Omental fat pad (tissue), 3 donors: ENCODE measurements at regions not wholly inside any gene's neighbourhood (a gene's known extent, or its start where the extent isn't known, plus 50 kb on each side); places are given as distances from the start of the nearest gene placed in this dataset.

ENCODE experiments used
- ATAC-seq: fragments of 150-250 bp; one replicate; pipeline ENCODE4 v1.9.1; 2016; ENCODE audit warnings: mild to moderate bottlenecking, moderate library complexity; ENCODE audit not compliant: low FRiP score
- DNase-seq: peaks from one replicate; pipeline ENCODE4 v3.0.0-alpha.2; 2019; ENCODE audit warnings: low spot score
- CTCF ChIP-seq, 3 donors: fragments of 450-650 bp; IDR thresholded peaks; one replicate each; pipeline ENCODE4 v1.5.1; 2016 to 2017; ENCODE audit warnings: antibody characterized with exemption in 3 of 3, mild to moderate bottlenecking in 3 of 3, moderate library complexity in 2 of 3

DNA sequence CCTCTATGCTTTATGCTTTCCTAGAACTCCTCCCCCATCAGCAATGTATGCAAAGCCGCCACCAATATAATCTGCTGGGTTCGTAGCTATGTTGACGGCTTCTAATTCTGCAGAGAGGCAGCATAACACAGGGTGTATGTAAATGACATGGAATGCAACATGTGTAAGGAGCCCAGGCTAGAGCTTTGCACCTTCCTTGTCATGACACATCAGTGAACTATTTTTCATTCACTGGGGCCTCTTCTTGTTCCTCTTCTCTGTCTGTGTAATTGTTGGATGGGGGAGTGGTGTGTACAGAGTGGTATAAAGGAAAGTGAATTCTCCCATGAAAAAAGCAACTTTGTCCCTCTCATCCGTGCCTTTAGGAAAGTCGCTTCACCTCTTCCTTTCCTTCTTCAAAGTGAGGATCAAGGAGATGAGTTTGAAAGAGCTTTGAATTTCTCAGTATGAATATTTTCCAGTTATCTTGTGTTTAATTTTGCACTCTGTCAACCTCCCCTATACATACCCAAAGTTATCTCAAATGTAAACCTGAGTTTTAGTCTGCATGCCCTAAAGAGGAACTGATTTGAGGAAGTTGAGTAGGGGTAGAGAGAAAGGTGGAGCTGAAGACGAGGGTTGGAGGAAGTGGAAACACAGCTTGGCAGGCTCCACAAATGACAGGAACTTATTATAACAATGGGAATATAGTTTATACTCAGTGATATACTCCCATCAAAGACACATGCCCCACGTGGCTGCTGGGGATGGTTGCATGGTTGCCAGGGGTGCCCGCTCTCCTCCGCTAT is 74.9 kb upstream of the ARL4C start:
- no peak for TF ChIP-seq CTCF (IDR thresholded peaks at IDR 0.05)
- DNase-seq (no peak), ATAC-seq (no peak)

DNA sequence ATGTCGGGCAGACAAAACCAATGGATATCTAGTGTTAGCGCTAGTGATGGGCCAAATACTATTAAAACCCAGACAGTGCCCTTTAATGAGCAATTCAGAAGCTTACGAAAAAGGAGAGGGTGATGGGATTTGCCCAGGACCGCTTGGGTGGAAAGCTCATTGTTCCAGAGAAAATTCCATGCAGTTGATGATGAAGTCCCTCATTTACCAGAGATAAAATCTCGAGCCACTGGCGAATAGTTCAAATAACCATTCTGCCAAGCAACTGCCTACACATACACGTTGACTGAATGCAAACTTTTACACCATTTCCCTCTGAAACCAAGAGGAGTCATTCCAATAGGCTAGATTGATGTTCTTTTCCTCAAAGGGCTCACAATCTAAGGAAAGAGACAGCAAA is 73.6 kb upstream of the ARL4C start:
- ATAC-seq (no peak), DNase-seq (no peak)
- no peak for TF ChIP-seq CTCF (IDR thresholded peaks at IDR 0.05)

DNA sequence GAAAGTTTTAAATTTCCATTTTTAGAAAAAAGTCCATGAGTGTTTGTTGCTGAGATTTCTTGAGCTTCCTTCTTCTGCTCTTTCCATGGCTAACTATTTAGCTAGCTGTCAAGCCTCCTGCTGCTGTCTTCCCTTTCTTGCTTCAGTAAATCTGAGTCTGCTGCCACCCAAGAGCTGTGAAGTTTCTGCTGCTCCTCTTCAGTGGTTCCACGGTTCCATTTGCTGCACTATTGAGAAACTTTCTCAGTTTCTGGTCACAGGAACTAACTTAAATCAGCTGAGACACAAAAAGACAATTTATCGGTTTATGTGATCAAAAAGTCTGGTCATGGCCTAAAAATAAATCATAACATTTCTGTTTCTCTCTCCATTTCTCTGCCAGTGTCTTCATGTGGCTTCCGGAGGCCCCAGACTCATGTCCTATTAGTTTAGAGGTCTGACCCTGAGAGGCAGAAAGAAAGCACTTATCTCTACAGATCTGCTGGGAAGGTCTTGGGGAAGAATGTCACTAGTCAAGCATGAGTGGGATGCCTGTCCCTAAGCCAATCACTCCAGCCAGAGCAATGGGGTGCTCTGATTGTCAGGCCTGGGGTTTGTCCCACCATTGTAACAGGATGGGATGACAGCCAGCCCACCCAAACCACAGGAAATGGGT is 73.0 kb upstream of the ARL4C start:
- DNase-seq (no peak), ATAC-seq (no peak)
- TF ChIP-seq CTCF (IDR thresholded peaks at IDR 0.05), result no peak

- ATAC-seq (no peak), DNase-seq (no peak)
- TF ChIP-seq CTCF (IDR thresholded peaks at IDR 0.05), result no peak
These were observed 69.7 kb upstream of the ARL4C start for GRCh38 chr2:234566622-234567021.

DNA sequence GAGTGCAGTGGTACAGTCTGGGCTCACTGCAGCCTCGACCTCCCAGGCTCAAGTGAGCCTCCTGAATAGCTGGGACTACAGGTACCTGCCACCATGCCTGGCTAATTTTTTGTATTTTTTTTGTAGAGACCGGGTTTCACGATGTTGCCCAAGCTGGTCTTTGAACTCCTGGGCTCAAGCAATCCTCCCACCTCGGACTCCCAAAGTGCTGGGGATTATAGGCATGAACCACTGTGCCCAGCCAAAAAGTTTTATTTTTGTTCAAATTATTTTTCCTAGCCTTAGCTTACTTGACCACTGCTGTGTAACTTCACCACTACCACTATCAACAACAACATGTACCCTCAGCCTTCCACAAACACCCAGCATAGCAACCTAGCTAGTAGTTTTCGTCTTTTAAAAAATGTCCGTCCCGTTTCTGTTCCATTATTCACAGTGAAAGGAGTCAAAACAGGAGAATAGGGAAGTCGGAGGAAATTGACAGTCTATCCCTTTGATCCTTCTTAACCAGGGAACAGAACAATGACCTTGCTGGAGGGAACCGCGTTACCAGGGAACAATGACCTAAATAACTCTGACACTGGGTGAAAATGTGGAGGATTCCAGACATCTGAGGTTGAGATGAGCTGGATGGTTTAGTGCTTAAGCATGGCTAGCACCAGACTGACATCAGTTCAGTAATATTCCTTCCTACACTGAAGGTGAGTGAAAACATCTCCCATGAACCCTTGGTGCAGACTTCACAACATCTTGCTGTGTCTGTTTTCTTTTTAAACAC is 69.2 kb upstream of the ARL4C start:
- TF ChIP-seq CTCF (IDR thresholded peaks at IDR 0.05), result no peak
- ATAC-seq (no peak), DNase-seq (no peak)

DNA sequence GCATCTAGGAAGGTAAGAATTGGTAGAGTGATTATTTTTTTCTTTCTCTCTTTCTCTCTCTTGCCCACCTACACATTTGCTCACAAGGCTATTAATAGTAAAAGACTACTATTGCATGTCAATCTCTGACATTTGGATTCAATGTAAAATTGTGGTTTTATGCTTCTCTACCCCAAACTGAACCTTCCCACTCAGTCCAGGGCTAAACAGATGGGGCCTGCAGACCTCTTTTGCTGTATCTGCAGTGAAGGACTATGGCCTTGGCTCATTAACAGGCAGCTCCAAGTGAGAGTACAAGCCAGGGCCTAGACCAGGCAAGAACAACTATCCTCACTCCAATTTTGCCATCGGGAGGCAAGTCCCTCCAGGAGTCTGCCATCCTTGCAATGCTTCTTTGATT is 68.3 kb upstream of the ARL4C start:
- no peak for TF ChIP-seq CTCF (IDR thresholded peaks at IDR 0.05)
- ATAC-seq (no peak), DNase-seq (no peak)
